ENCODE measurements at regions not wholly inside any gene's neighbourhood (a gene's known extent, or its start where the extent isn't known, plus 50 kb on each side); places are given as distances from the start of the nearest gene placed in this dataset.
A peak's percentile ranks its signal among the peaks of the same experiment; 100 is the strongest.

- DNase-seq, result no peak
Observed at GRCh38 chr2:59082657-59083056, 841.5 kb upstream of the FANCL start.

DNA sequence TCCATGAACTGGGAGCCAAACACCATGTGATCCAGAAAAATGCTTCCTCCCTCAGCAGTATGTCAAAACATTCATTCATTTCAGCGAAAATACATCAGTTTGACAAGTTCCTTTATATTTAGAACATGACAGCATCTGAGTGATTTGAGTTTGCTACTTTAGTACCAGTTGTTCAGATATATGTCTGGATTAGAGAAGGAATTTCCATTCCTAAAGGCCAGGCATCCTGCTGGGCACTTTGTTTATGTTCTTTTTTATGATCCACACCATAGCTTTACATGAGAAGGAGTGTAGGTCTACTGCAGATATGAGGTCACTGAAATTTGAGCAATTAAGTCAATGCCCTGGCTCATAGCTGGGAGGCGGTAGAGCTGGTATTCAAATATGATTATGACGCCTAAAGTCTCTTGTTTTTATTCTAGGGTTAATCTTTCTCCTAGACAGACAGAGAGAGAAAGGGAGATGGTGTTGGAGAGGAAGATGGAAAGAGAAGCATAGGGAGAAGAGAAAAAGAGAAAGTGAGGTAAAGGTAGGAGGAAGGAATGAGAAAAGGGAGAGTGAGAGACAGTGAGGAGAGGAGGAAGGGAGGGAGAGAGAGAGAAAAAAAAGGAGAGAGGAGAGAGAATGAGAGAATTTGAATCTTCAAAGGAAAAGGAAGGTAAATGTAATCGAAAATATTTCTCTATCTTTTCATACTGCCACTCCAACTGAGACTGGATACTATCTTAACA lies 839.5 kb upstream of the FANCL start:
- DNase-seq, result no peak

DNA sequence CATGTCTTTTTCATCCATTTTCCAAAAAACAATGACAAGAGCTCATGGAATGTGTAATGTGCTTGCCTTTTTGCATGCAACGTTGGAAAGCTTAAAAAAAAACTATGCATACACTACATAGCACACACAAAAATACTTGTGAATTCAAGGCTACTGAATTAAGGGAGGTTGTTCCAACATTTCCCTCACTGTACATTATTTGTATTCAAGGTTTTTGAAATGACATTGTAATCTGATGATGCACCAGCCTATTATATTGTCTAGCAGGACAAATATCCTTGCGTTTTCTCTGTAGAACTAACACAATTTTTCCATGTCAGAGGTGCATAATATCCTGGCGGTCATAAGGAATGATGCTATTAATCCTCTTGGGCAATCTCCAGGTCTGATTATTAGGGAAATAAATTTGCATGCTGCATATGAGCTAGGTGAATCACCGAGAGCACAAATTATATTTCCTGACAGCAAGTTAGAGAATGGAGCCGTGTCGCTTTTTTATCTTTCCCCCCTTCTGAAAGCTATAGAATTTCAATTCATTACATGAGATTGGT lies 836.9 kb upstream of the FANCL start:
- DNase-seq, result no peak

GRCh38 chr2:59077026-59077725 lies 836.1 kb upstream of the FANCL start:
- DNase-seq, result no peak

- DNase-seq, result no peak
Observed at GRCh38 chr2:59076079-59076619, 835.0 kb upstream of the FANCL start.

DNA sequence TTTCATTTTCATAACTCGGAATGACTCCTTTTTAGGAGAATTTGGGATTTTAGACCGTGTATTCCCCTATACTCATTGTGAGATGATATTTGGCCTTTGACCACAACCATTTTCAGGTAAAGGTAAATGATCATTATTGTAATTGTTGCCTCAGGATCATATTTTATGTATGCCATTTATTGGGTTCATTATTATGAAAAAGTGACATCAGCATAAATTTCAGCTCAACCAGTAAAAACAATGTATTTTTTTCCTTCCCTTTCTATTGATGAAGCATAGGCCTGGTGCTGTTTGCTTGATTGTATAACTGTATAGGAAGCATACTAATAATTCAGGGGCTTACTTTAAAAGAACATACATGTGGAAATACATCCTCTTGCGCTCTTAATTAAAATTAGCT lies 832.9 kb upstream of the FANCL start:
- no peak for DNase-seq

- DNase-seq, result no peak
Observed at GRCh38 chr2:59073286-59073685, 832.2 kb upstream of the FANCL start.

- DNase-seq, result no peak
Observed at GRCh38 chr2:59068255-59068654, 827.1 kb upstream of the FANCL start.

- no peak for DNase-seq
Observed at GRCh38 chr2:59066787-59067399, 825.8 kb upstream of the FANCL start.

DNA sequence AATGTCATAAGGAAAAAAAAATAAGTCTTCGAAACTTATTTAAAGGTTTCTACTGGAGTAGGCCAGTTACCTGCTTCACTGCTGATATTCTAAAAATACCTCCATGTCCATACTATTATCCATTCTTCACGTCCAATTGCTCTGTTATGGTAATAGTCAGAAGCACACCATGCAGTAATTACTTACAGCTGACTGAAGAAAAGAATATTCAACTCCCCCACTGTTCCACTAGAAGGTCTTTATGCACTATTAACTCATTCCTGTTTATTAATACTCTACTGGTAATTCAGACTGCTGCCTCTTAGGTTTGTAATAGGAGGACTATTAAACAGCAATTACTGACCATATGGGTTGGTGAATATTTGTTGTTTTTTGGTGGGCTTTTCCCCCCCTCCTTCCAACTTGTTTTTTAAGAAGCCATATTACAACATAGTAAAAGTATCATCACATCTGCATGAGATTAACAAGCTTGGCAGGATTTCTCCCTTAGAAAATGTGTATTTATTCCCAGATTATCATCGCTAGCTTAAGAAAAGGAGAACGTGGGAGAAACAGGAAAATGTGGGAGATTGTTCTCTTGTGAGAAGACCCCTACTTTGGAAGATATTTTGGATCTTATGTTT lies 806.4 kb upstream of the FANCL start:
- no peak for DNase-seq

DNA sequence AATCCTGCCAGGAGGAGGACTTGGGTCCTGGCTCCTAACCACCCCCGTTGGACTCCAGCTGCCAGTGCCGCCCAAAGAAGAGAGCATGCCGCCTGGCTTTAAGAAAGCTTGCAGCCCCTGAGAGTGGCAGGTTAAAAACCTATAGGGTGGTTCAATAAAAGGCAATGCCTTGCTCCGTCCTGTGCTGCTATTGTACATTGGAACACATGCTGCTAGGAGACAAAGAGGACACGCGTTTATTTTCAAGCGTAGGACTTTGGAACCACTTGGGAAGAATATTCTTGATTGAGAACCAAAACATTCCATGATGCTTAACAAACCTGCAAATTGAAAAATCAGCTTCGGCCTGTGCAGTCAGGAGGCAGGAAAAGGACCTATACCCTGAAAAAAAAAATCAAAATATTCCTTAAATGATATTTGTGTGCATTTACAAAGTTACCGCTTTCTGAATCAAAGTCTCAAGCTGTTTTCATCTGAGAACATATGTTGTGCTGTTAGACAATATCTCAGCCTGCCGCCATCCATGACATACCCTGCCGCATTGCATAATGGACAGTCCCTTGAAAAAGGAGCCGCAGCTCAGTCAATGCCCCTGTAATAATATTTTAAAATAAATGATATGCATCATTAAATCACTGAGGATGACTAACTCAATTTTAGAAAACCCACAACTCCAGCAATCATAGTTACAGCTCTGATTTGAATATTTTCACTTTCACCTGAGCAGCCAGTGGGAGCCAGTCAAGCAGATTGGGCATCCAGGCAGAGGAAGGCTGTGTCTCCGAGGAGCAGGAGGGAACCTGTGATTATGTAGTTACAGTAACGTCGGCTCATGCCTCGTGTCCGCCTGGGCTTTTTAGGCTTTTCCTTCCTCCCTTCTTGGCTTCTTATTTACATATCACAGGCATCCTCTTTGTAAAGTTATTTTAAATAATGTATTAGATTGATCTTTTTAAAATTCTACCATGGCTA lies 805.6 kb upstream of the FANCL start:
- DNase-seq, result no peak

- no peak for DNase-seq
Observed at GRCh38 chr2:59044736-59045135, 803.6 kb upstream of the FANCL start.

- DNase-seq, result no peak
Observed at GRCh38 chr2:59041139-59041538, 800.0 kb upstream of the FANCL start.

GRCh38 chr2:59034837-59035236 lies 793.7 kb upstream of the FANCL start:
- DNase-seq, result no peak

DNA sequence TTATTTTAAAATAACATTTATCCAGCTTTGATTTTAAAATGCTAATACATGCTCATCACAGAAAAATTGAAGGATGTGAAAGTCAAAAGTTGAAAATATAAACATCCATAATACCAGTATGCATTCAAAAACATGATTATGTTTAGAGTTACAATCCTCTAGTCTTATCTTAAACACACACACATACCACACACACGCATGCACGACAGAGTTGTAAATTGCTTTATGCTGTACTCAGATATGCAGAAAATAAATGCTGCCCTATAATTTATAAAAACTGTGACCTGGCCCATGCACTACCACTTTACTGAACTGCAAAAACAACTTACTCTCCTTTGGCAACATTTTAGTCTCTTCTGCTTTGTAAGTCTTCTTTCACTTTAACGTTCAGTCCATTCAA lies 793.0 kb upstream of the FANCL start:
- DNase-seq, result no peak

DNA sequence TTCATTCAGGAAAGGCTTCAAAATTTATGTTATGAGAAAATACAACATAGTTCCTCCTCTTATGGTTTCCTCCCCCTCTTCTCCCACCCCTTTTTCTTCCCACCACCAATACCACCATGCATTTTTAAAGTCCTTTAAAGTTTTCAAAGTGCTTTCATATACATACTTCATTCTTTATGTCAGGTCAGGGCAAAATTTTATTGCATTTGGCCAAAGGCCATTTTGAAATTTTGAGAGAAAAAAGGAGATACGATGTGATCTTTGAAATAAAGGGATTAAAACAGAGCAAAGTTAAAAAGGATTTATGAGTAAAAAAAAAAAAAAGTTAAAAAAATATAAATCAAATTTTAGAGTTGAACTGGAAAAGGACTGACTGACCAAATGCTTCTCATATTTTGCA lies 792.5 kb upstream of the FANCL start:
- DNase-seq, result no peak

- no peak for DNase-seq
Observed at GRCh38 chr2:59032499-59032898, 791.4 kb upstream of the FANCL start.

GRCh38 chr2:59029058-59029457 lies 787.9 kb upstream of the FANCL start:
- no peak for DNase-seq

GRCh38 chr2:59027320-59027719 lies 786.2 kb upstream of the FANCL start:
- no peak for DNase-seq

- peak; percentile 19 for DNase-seq
Observed at GRCh38 chr2:59025157-59025757, 784.1 kb upstream of the FANCL start.

DNA sequence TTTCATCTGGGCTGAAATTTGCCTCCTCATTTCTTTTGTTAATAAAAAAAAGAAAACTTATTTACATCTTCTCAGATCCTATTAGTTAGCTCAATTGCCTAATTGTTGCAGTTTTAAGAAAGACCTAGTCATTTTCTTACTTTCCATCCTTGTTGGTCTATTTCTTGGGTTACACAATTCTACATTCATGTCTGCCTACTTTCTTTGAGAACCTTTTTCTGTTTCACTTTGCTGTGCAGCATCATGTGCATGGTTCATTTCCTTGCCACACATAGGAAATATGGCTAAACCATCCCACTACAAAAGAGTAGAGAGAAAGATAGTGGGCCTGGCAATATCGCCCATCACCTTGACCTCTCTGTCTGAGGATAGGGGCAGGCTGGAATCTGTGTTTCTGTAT lies 780.7 kb upstream of the FANCL start:
- DNase-seq, result no peak

Data from CD4-positive, alpha-beta T cell treated with Interleukin-15 for 1 hour (primary cell).